HG03565 (cell line): ENCODE measurements at regions not wholly inside any gene's neighbourhood (a gene's known extent, or its start where the extent isn't known, plus 50 kb on each side); places are given as distances from the start of the nearest gene placed in this dataset.
"Not testable (repeated sequence)": the region's sequence is repeated elsewhere in the genome, so short reads cannot be mapped to it uniquely, and the experiment has no call there.

Experiments used
- ATAC-seq: cut with Tn5 transposase; IDR thresholded peaks from one replicate; pipeline ENCODE4 v1.9.1; 2021; ENCODE audit warnings: mild to moderate bottlenecking, moderate library complexity; ENCODE audit not compliant: unreplicated experiment

GRCh38 chr21:10426812-10427211 lies 94.6 kb upstream of the TPTE start:
- not testable (repeated sequence) for ATAC-seq

- not testable (repeated sequence) for ATAC-seq
Measured at GRCh38 chr21:10427277-10427676, 94.1 kb upstream of the TPTE start.

- not testable (repeated sequence) for ATAC-seq
Measured at GRCh38 chr21:10428981-10429534, 92.3 kb upstream of the TPTE start.

GRCh38 chr21:10430005-10430404 lies 91.4 kb upstream of the TPTE start:
- ATAC-seq, result no peak

- not testable (repeated sequence) for ATAC-seq
Measured at GRCh38 chr21:10431995-10432394, 89.4 kb upstream of the TPTE start.

- ATAC-seq, result not testable (repeated sequence)
Measured at GRCh38 chr21:10432456-10432855, 88.9 kb upstream of the TPTE start.

- not testable (repeated sequence) for ATAC-seq
Measured at GRCh38 chr21:10437977-10438376, 83.4 kb upstream of the TPTE start.

- not testable (repeated sequence) for ATAC-seq
Measured at GRCh38 chr21:10440639-10441038, 80.7 kb upstream of the TPTE start.

- ATAC-seq, result not testable (repeated sequence)
Measured at GRCh38 chr21:10442018-10442417, 79.4 kb upstream of the TPTE start.

- not testable (repeated sequence) for ATAC-seq
Measured at GRCh38 chr21:10445685-10446084, 75.7 kb upstream of the TPTE start.

GRCh38 chr21:10449451-10449850 lies 71.9 kb upstream of the TPTE start:
- ATAC-seq, result not testable (repeated sequence)

GRCh38 chr21:10451274-10451673 lies 70.1 kb upstream of the TPTE start:
- ATAC-seq, result not testable (repeated sequence)

GRCh38 chr21:10457765-10458164 lies 63.6 kb upstream of the TPTE start:
- not testable (repeated sequence) for ATAC-seq

GRCh38 chr21:10460957-10461356 lies 60.4 kb upstream of the TPTE start:
- not testable (repeated sequence) for ATAC-seq

- ATAC-seq, result not testable (repeated sequence)
Measured at GRCh38 chr21:10461445-10461844, 59.9 kb upstream of the TPTE start.

- ATAC-seq, result no peak
Measured at GRCh38 chr21:10463156-10463555, 58.2 kb upstream of the TPTE start.

GRCh38 chr21:10464975-10465374 lies 56.4 kb upstream of the TPTE start:
- no peak for ATAC-seq

- ATAC-seq, result not testable (repeated sequence)
Measured at GRCh38 chr21:10465524-10466110, 55.8 kb upstream of the TPTE start.

- ATAC-seq, result no peak
Measured at GRCh38 chr21:10466200-10466599, 55.2 kb upstream of the TPTE start.
